Activated CD4-positive, alpha-beta T cell treated with anti-CD3 and anti-CD28 coated beads for 36 hours (primary cell): ENCODE measurements at regions not wholly inside any gene's neighbourhood (a gene's known extent, or its start where the extent isn't known, plus 50 kb on each side); places are given as distances from the start of the nearest gene placed in this dataset.

Experiments
- ATAC-seq: fragments of 200-7000 bp; cut with Tn5 transposase; one replicate; pipeline ENCODE4 v1.10.0; 2021; ENCODE audit warnings: mild to moderate bottlenecking, moderate library complexity
- CTCF ChIA-PET: fragments of 350-600 bp; sonication (Branson Sonifier 250); formaldehyde crosslinking; loops from one replicate; lab custom pipeline; 2021; ENCODE audit warnings: antibody characterized with exemption; lab: Charles Lee
- POLR2A ChIA-PET: fragments of 350-600 bp; sonication (Branson Sonifier 250); formaldehyde crosslinking; loops from one replicate; lab custom pipeline; 2021; ENCODE audit warnings: antibody characterized with exemption, inconsistent platforms; lab: Charles Lee
- DNase-seq: peaks from one replicate; pipeline ENCODE4 v3.0.0-alpha.2; 2020
- H3K27ac Mint-ChIP-seq: one replicate; pipeline ENCODE4 v1.8.0; 2021; ENCODE audit warnings: mixed read lengths
- H3K27me3 Mint-ChIP-seq: one replicate; pipeline ENCODE4 v1.8.0; 2021; ENCODE audit warnings: mixed read lengths
- H3K36me3 Mint-ChIP-seq: one replicate; pipeline ENCODE4 v1.8.0; 2021; ENCODE audit warnings: low read depth, mixed read lengths
- H3K4me1 Mint-ChIP-seq: one replicate; pipeline ENCODE4 v1.8.0; 2021; ENCODE audit warnings: mixed read lengths
- H3K4me3 Mint-ChIP-seq: one replicate; pipeline ENCODE4 v1.8.0; 2021; ENCODE audit warnings: mild to moderate bottlenecking, moderate library complexity, mixed read lengths
- H3K9me3 Mint-ChIP-seq: one replicate; pipeline ENCODE4 v1.8.0; 2021; ENCODE audit warnings: low read depth, mixed read lengths
- intact Hi-C, 2 experiments: fragments of 100-400 bp; cut with DNase I in 1 of 2; cut with micrococcal nuclease in 1 of 2; formaldehyde crosslinking; loops; one replicate each; pipeline versions ENCODE4 v1.14.2 to v1.15.1; 2022 to 2024; cut with DNase I, micrococcal nuclease

- H3K9me3 Mint-ChIP-seq = peaks cover 4% of the 10 kb centered on the region
- H3K27me3 Mint-ChIP-seq = no peaks in the 10 kb centered on the region
- H3K4me1 Mint-ChIP-seq = no peaks in the 10 kb centered on the region
- ChIA-PET CTCF (no interaction called here), POLR2A (no interaction called here)
- ATAC-seq (no peak), DNase-seq (no peak)
- intact Hi-C loops = no loop called here
- no peak overlapping the region for H3K27ac Mint-ChIP-seq
- no peaks in the 10 kb centered on the region for H3K36me3 Mint-ChIP-seq
- no peak overlapping the region for H3K4me3 Mint-ChIP-seq
Measured at GRCh38 chr2:146597291-146597690, 1247.5 kb upstream of the ACVR2A start.

GRCh38 chr2:146591908-146592307 is 1252.9 kb upstream of the ACVR2A start:
- DNase-seq (no peak), ATAC-seq (no peak)
- no peaks in the 10 kb centered on the region for H3K36me3 Mint-ChIP-seq
- no peak overlapping the region for H3K27ac Mint-ChIP-seq
- no peaks in the 10 kb centered on the region for H3K27me3 Mint-ChIP-seq
- H3K4me3 Mint-ChIP-seq = no peak overlapping the region
- intact Hi-C loops = no loop called here
- peaks cover 2% of the 10 kb centered on the region for H3K9me3 Mint-ChIP-seq
- ChIA-PET CTCF (no interaction called here), POLR2A (no interaction called here)
- no peaks in the 10 kb centered on the region for H3K4me1 Mint-ChIP-seq

- Mint-ChIP-seq H3K9me3 (no peaks in the 10 kb centered on the region), H3K27me3 (no peaks in the 10 kb centered on the region), H3K4me3 (no peak overlapping the region), H3K4me1 (no peaks in the 10 kb centered on the region), H3K36me3 (no peaks in the 10 kb centered on the region), H3K27ac (no peak overlapping the region)
- ATAC-seq (no peak), DNase-seq (no peak)
- intact Hi-C loops = no loop called here
- CTCF ChIA-PET = no interaction called here
- POLR2A ChIA-PET = no interaction called here
Measured at GRCh38 chr2:146587291-146587713, 1257.5 kb upstream of the ACVR2A start.

- no peak for DNase-seq
- Mint-ChIP-seq H3K4me1 (no peaks in the 10 kb centered on the region), H3K4me3 (no peak overlapping the region), H3K27ac (no peak overlapping the region), H3K36me3 (no peaks in the 10 kb centered on the region), H3K27me3 (no peaks in the 10 kb centered on the region), H3K9me3 (no peaks in the 10 kb centered on the region)
- intact Hi-C loops = no loop called here
- ChIA-PET CTCF (no interaction called here), POLR2A (no interaction called here)
- ATAC-seq = no peak
Measured at GRCh38 chr2:146584316-146584715, 1260.5 kb upstream of the ACVR2A start.

GRCh38 chr2:146579147-146579930 is 1265.5 kb upstream of the ACVR2A start:
- DNase-seq (no peak), ATAC-seq (no peak)
- no peaks in the 10 kb centered on the region for H3K4me1 Mint-ChIP-seq
- intact Hi-C loops = no loop called here
- POLR2A ChIA-PET = interaction anchor here (0.6 kb wide), 1 partner anchor 153 kb away, joined by 3 read pairs; no protein-coding TSS in a partner anchor
- no peak overlapping the region for H3K4me3 Mint-ChIP-seq
- no peak overlapping the region for H3K27ac Mint-ChIP-seq
- no peaks in the 10 kb centered on the region for H3K27me3 Mint-ChIP-seq
- CTCF ChIA-PET = no interaction called here
- H3K36me3 Mint-ChIP-seq = no peaks in the 10 kb centered on the region
- no peaks in the 10 kb centered on the region for H3K9me3 Mint-ChIP-seq

- Mint-ChIP-seq H3K9me3 (no peaks in the 10 kb centered on the region), H3K4me1 (no peaks in the 10 kb centered on the region), H3K36me3 (no peaks in the 10 kb centered on the region), H3K27ac (no peak overlapping the region), H3K4me3 (no peak overlapping the region), H3K27me3 (no peaks in the 10 kb centered on the region)
- DNase-seq = no peak
- no peak for ATAC-seq
- ChIA-PET CTCF (interaction anchor here (0.6 kb wide), 1 partner anchor 55 kb away, joined by 3 read pairs; no protein-coding TSS in a partner anchor), POLR2A (no interaction called here)
- intact Hi-C loops = no loop called here
Measured at GRCh38 chr2:146576339-146577111, 1268.3 kb upstream of the ACVR2A start.

GRCh38 chr2:146572598-146572997 is 1272.2 kb upstream of the ACVR2A start:
- intact Hi-C loops = no loop called here
- no peak overlapping the region for H3K4me3 Mint-ChIP-seq
- DNase-seq (no peak), ATAC-seq (peak; percentile 23)
- H3K27ac Mint-ChIP-seq = no peak overlapping the region
- no peaks in the 10 kb centered on the region for H3K4me1 Mint-ChIP-seq
- H3K27me3 Mint-ChIP-seq = no peaks in the 10 kb centered on the region
- ChIA-PET CTCF (no interaction called here), POLR2A (interaction anchor here (0.6 kb wide), 1 partner anchor 1046 kb away, joined by 4 read pairs; no protein-coding TSS in a partner anchor)
- no peaks in the 10 kb centered on the region for H3K9me3 Mint-ChIP-seq
- H3K36me3 Mint-ChIP-seq = no peaks in the 10 kb centered on the region

GRCh38 chr2:146561996-146562395 is 1282.8 kb upstream of the ACVR2A start:
- H3K9me3 Mint-ChIP-seq = no peaks in the 10 kb centered on the region
- intact Hi-C loops = no loop called here
- no peaks in the 10 kb centered on the region for H3K4me1 Mint-ChIP-seq
- no peaks in the 10 kb centered on the region for H3K36me3 Mint-ChIP-seq
- POLR2A ChIA-PET = interaction anchor here (0.7 kb wide), 1 partner anchor 9 kb away, joined by 4 read pairs; no protein-coding TSS in a partner anchor
- ATAC-seq = no peak
- H3K27ac Mint-ChIP-seq = no peak overlapping the region
- H3K4me3 Mint-ChIP-seq = no peak overlapping the region
- no peak for DNase-seq
- CTCF ChIA-PET = no interaction called here
- no peaks in the 10 kb centered on the region for H3K27me3 Mint-ChIP-seq

GRCh38 chr2:146547236-146547635 is 1297.6 kb upstream of the ACVR2A start:
- no peak overlapping the region for H3K27ac Mint-ChIP-seq
- no peaks in the 10 kb centered on the region for H3K27me3 Mint-ChIP-seq
- CTCF ChIA-PET = no interaction called here
- POLR2A ChIA-PET = no interaction called here
- intact Hi-C loops = no loop called here
- H3K36me3 Mint-ChIP-seq = no peaks in the 10 kb centered on the region
- DNase-seq = no peak
- no peak overlapping the region for H3K4me3 Mint-ChIP-seq
- H3K9me3 Mint-ChIP-seq = no peaks in the 10 kb centered on the region
- ATAC-seq = no peak
- H3K4me1 Mint-ChIP-seq = no peaks in the 10 kb centered on the region

GRCh38 chr2:146544701-146545100 is 1300.1 kb upstream of the ACVR2A start:
- Mint-ChIP-seq H3K4me1 (no peaks in the 10 kb centered on the region), H3K36me3 (no peaks in the 10 kb centered on the region), H3K27ac (no peak overlapping the region), H3K4me3 (no peak overlapping the region), H3K9me3 (no peaks in the 10 kb centered on the region), H3K27me3 (no peaks in the 10 kb centered on the region)
- intact Hi-C loops = no loop called here
- DNase-seq = no peak
- no peak for ATAC-seq
- CTCF ChIA-PET = no interaction called here
- POLR2A ChIA-PET = no interaction called here

GRCh38 chr2:146541896-146542295 is 1302.9 kb upstream of the ACVR2A start:
- Mint-ChIP-seq H3K4me1 (no peaks in the 10 kb centered on the region), H3K36me3 (no peaks in the 10 kb centered on the region), H3K27me3 (no peaks in the 10 kb centered on the region), H3K4me3 (no peak overlapping the region), H3K27ac (no peak overlapping the region), H3K9me3 (no peaks in the 10 kb centered on the region)
- no peak for DNase-seq
- intact Hi-C loops = no loop called here
- no peak for ATAC-seq
- CTCF ChIA-PET = no interaction called here
- POLR2A ChIA-PET = no interaction called here
